Common myeloid progenitor, CD34-positive (primary cell): ENCODE measurements at regions not wholly inside any gene's neighbourhood (a gene's known extent, or its start where the extent isn't known, plus 50 kb on each side); places are given as distances from the start of the nearest gene placed in this dataset.
"Not testable (repeated sequence)": the region's sequence is repeated elsewhere in the genome, so short reads cannot be mapped to it uniquely, and the experiment has no call there.

ENCODE experiments used
- CTCF ChIA-PET: fragments of 350-600 bp; sonication (Branson Sonifier 250); formaldehyde crosslinking; loops from one replicate; lab custom pipeline; 2021; ENCODE audit warnings: antibody characterized with exemption; lab: Charles Lee
- POLR2A ChIA-PET: fragments of 350-600 bp; sonication (Branson Sonifier 250); formaldehyde crosslinking; loops from one replicate; lab custom pipeline; 2021; ENCODE audit warnings: antibody characterized with exemption; lab: Charles Lee
- DNase-seq, 3 donors: peaks; one replicate each; pipeline versions ENCODE4 v3.0.0 to v3.0.0-alpha.2; 2013
- H3K27ac ChIP-seq, 2 experiments: 1 replicate in 1 of 2; 2 replicates in 1 of 2; pipeline ENCODE4 v1.7.0; 2013; ENCODE audit warnings: inconsistent platforms in 2 of 2, low read length in 2 of 2, mild to moderate bottlenecking in 2 of 2, low read depth in 1 of 2, moderate library complexity in 1 of 2; ENCODE audit not compliant: severe bottlenecking in 2 of 2, insufficient read depth in 1 of 2, poor library complexity in 1 of 2
- H3K27me3 ChIP-seq, 5 experiments: replicated peaks in 2 of 5; 1 replicate in 3 of 5; 2 replicates in 2 of 5; pipeline versions ENCODE4 v1.6.1 to v1.7.0; 2013; ENCODE audit warnings: low read length in 4 of 5, mild to moderate bottlenecking in 2 of 5, moderate library complexity in 2 of 5, inconsistent platforms in 1 of 5; ENCODE audit not compliant: insufficient read depth in 5 of 5, control insufficient read depth in 4 of 5
- H3K36me3 ChIP-seq, 4 experiments: 1 replicate in 2 of 4; 2 replicates in 2 of 4; pipeline versions ENCODE4 v1.6.1 to v1.7.0; 2013; ENCODE audit warnings: low read length in 3 of 4, control low read depth in 1 of 4, mild to moderate bottlenecking in 1 of 4; ENCODE audit not compliant: control insufficient read depth in 4 of 4, insufficient read depth in 4 of 4
- H3K4me1 ChIP-seq, 4 experiments: 1 replicate in 3 of 4; 2 replicates in 1 of 4; pipeline versions ENCODE4 v1.6.1 to v1.7.1; 2013; ENCODE audit warnings: low read length in 3 of 4, mild to moderate bottlenecking in 3 of 4, control low read depth in 1 of 4, inconsistent platforms in 1 of 4, moderate library complexity in 1 of 4; ENCODE audit not compliant: control insufficient read depth in 4 of 4, insufficient read depth in 4 of 4; ENCODE audit errors: control extremely low read depth in 1 of 4
- H3K4me3 ChIP-seq, 7 experiments: 1 replicate in 4 of 7; 2 replicates in 3 of 7; pipeline versions ENCODE4 v1.5.1 to v1.7.0; 2013; ENCODE audit warnings: mild to moderate bottlenecking in 7 of 7, low read length in 6 of 7, moderate library complexity in 6 of 7, inconsistent platforms in 2 of 7, low read depth in 2 of 7, control low read depth in 1 of 7; ENCODE audit not compliant: insufficient read depth in 4 of 7, control insufficient read depth in 1 of 7; ENCODE audit errors: extremely low read depth in 1 of 7
- H3K9me3 ChIP-seq, 5 experiments: 1 replicate in 4 of 5; 2 replicates in 1 of 5; pipeline versions ENCODE4 v1.6.1 to v1.7.1; 2013; ENCODE audit warnings: low read length in 4 of 5, mild to moderate bottlenecking in 2 of 5, inconsistent platforms in 1 of 5, low read depth in 1 of 5, moderate library complexity in 1 of 5; ENCODE audit not compliant: control insufficient read depth in 4 of 5, insufficient read depth in 2 of 5; ENCODE audit errors: control extremely low read depth in 1 of 5
- WGBS: methylation state at CpG from one replicate; pipeline ENCODE4 v1.1.5; 2013; ENCODE audit not compliant: insufficient coverage; 5-methylcytosine and 5-hydroxymethylcytosine counted together

DNA sequence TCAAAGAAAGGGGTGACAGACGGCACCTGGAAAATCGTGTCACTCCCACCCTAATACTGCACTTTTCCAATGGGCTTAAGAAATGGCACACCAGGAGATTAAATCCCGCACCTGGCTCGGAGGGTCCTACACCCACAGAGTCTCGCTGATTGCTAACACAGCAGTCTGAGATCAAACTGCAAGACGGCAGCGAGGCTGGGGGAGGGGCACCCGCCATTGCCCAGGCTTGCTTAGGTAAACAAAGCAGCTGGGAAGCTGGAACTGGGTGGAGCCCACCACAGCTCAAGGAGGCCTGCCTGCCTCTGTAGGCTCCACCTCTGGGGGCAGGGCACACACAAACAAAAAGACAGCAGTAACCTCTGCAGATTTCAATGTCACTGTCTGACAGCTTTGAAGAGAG is 108.5 kb upstream of the SMARCAD1 start:
- H3K27me3 ChIP-seq, H3K4me3 ChIP-seq, H3K27ac ChIP-seq, DNase-seq, POLR2A ChIA-PET, H3K36me3 ChIP-seq, H3K9me3 ChIP-seq, H3K4me1 ChIP-seq, CTCF ChIA-PET: not testable (repeated sequence)
- 98% methylated on average over 5 of the region's 8 CpGs for WGBS

DNA sequence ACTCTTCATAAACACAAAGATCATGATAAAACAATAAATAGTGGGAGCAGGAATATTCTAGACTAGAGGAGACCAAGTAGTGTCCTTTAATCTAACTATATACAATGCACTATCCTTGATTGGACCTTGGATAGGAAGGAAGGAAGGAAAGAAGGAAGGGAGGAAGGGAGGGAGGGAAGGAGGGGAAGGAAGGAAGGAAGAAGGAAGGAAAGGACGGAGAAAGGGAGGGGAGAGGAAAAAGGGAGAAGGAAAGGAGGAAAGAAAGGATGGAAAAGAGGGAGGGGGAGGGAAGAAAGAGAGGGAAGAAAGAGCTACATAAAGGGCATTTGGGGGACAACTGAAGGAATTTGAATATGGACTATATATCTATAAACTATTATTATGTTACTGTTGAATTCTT is 95.0 kb upstream of the SMARCAD1 start:
- POLR2A ChIA-PET = no interaction called here
- no peaks in the 10 kb centered on the region for H3K36me3 ChIP-seq
- peaks cover 0 to 2% (median 0%) of the 10 kb centered on the region in 5 experiments for H3K27me3 ChIP-seq
- CTCF ChIA-PET = no interaction called here
- H3K9me3 ChIP-seq = no peaks in the 10 kb centered on the region
- DNase-seq = no peak
- H3K27ac ChIP-seq = no peak overlapping the region
- WGBS = 89% methylated on average over 1 of the region's 1 CpG
- H3K4me3 ChIP-seq = no peak overlapping the region
- no peaks in the 10 kb centered on the region for H3K4me1 ChIP-seq

DNA sequence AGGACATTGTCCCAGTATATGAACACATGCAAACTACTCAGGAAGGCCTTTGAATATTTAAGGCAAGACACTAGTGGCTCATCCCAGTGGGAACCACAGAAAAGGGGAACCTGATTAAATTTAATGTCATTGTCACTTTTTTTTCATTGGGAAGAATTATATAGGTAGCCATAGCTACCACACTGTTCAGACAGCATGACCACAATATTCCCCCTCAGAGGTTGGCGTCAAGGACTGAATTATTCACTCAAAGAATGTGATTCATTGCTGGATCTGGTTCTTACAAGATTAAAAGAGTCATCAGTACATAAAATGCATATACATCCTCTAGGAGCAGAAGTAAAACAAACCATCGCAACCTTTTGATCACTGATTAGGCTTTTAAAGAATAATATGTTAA is 92.0 kb upstream of the SMARCAD1 start:
- H3K9me3 ChIP-seq = no peaks in the 10 kb centered on the region
- H3K4me3 ChIP-seq = no peak overlapping the region
- peaks cover 0 to 2% (median 0%) of the 10 kb centered on the region in 5 experiments for H3K27me3 ChIP-seq
- DNase-seq = no peak
- POLR2A ChIA-PET = no interaction called here
- CTCF ChIA-PET = interaction anchor here (1.6 kb wide), 1 partner anchor 10 kb away, joined by 4 read pairs; no protein-coding TSS in a partner anchor
- no CpG with 5 or more reads among the region's 2 CpGs for WGBS
- H3K27ac ChIP-seq = no peak overlapping the region
- H3K36me3 ChIP-seq = no peaks in the 10 kb centered on the region
- no peaks in the 10 kb centered on the region for H3K4me1 ChIP-seq

DNA sequence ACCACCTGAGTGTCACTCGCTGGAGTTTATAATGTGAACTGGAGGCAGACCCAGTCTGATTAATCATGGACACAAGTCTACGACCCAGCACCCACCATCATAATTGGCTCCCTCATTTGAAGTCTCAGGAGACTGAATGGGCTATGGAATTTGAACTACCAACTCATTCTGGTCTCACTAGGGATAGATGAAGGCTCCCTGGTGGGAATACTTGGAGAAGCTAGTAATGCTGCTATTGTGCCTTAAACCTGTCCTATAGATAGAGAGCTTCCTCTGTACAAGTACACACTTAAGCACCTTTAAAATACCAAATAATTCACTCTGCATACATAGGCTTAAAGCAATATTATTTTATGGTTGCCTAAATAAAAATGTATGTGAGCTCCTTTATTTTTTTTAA is 90.8 kb upstream of the SMARCAD1 start:
- DNase-seq = no peak
- no CpG with 5 or more reads among the region's 2 CpGs for WGBS
- Histone ChIP-seq H3K4me1 (no peaks in the 10 kb centered on the region), H3K27me3 (peaks cover 0 to 2% (median 0%) of the 10 kb centered on the region in 5 experiments), H3K36me3 (no peaks in the 10 kb centered on the region), H3K9me3 (no peaks in the 10 kb centered on the region), H3K27ac (no peak overlapping the region), H3K4me3 (no peak overlapping the region)
- CTCF ChIA-PET = interaction anchor here (1.6 kb wide), 1 partner anchor 11 kb away, joined by 4 read pairs; no protein-coding TSS in a partner anchor
- POLR2A ChIA-PET = no interaction called here

DNA sequence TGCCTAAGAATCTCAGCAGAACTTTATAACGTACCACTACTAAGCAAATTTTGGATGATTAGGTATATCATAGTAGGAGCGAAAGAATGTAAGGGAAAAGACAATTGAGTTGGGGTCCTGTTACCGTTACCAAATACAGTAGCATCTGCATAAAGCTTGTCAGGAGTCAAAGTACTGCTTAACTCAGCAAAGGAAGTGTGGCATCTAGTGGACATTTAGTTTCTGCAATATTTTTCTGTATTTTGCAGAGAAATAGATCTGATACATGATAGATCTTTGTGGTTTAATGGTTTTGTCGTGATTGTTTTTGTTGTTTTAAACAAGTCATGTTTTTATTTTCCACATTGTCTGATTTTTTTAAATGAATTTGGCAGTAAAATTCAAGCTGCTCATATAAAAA is 81.0 kb upstream of the SMARCAD1 start:
- Histone ChIP-seq H3K36me3 (no peaks in the 10 kb centered on the region), H3K9me3 (no peaks in the 10 kb centered on the region), H3K4me1 (no peaks in the 10 kb centered on the region), H3K4me3 (no peak overlapping the region), H3K27ac (no peak overlapping the region), H3K27me3 (peaks cover 0 to 3% (median 0%) of the 10 kb centered on the region in 5 experiments)
- WGBS = 100% methylated on average over 2 of the region's 4 CpGs
- ChIA-PET CTCF (interaction anchor here (1.0 to 2.4 kb wide), 4 partner anchors 14 to 337 kb away, joined by 3 to 9 read pairs (median 5); no protein-coding TSS in a partner anchor), POLR2A (interaction anchor here (0.5 kb wide), 1 partner anchor 210 kb away, joined by 3 read pairs; no protein-coding TSS in a partner anchor)
- DNase-seq = peak in 1 of 3 donors; percentile 6

DNA sequence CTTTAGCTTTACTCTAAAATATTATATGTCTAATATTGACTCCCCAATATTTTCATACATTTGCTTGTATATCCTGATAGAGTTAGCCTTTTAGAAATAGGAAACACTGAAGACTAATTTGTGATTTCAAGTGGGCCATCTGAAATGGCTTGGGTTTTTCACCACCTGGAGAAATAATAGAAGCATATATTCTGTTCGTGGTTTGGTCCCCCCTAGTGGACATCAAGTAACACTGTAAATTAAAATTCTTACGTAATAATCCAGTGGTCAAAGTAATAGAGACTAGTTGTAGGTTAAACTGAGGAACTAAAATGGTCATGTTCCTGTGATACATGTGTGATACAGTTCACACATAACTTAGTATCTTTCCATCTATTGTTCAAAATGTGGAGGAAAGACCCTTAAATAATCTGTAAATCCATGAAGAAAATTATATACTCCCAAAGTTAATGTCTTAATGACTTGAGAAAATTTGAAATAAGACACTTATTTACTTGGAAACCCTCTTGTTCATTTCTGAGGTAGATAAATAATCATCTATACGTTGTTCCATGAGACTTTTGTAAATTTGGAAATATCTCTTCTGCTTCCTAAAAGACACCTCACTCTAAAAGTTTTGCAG is 79.8 kb upstream of the SMARCAD1 start:
- WGBS = no CpG with 5 or more reads among the region's 3 CpGs

DNA sequence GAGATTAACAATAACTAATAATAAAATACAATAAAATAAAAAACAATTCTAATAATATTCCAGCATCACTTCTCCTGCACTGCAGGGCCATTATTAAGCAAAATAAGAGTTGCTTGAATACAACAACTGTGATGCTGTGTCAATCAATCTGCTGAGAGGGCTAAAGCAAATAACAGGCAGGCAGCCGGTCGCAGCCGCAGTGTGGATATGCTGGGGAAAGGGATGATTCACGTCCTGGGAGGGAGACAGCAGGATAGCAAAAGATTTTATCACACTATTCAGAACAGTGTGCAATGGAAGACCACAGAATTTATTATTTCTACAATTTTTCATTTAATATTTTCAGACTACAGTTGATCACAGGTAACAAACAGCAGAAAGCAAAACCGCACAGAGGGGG is 76.5 kb upstream of the SMARCAD1 start:
- ChIA-PET POLR2A (no interaction called here), CTCF (interaction anchor here (1.0 kb wide), 1 partner anchor 17 kb away, joined by 3 read pairs; no protein-coding TSS in a partner anchor)
- no peaks in the 10 kb centered on the region for H3K36me3 ChIP-seq
- peaks cover 0 to 3% (median 0%) of the 10 kb centered on the region in 5 experiments for H3K27me3 ChIP-seq
- no peaks in the 10 kb centered on the region for H3K9me3 ChIP-seq
- no peak overlapping the region for H3K27ac ChIP-seq
- WGBS = 100% methylated on average over 4 of the region's 5 CpGs
- no peak overlapping the region for H3K4me3 ChIP-seq
- H3K4me1 ChIP-seq = no peaks in the 10 kb centered on the region
- no peak for DNase-seq

More for the DNA sequence above, 79.8 kb upstream of the SMARCAD1 start:
- Histone ChIP-seq H3K4me3 (no peak overlapping the region), H3K9me3 (no peaks in the 10 kb centered on the region), H3K4me1 (no peaks in the 10 kb centered on the region), H3K27me3 (peaks cover 0 to 3% (median 0%) of the 10 kb centered on the region in 5 experiments), H3K27ac (no peak overlapping the region), H3K36me3 (no peaks in the 10 kb centered on the region)
- ChIA-PET POLR2A (no interaction called here), CTCF (interaction anchor here (1.0 to 2.1 kb wide), 3 partner anchors 12 to 332 kb away, joined by 3 to 9 read pairs (median 4); no protein-coding TSS in a partner anchor)
- peak; percentile 32 to 58 (median 55) for DNase-seq
